Frontal cortex (tissue), 3 donors: ENCODE measurements at regions not wholly inside any gene's neighbourhood (a gene's known extent, or its start where the extent isn't known, plus 50 kb on each side); places are given as distances from the start of the nearest gene placed in this dataset.
A peak's percentile ranks its signal among the peaks of the same experiment; 100 is the strongest.

Experiments used
- DNase-seq, 2 donors: peaks; one replicate each; pipeline ENCODE4 v3.0.0; 2012; ENCODE audit warnings: low spot score in 2 of 2
- FAIRE-seq: peaks from 2 replicates; lab custom pipeline; 2012; peaks lifted over from hg19 to GRCh38; lab: Jason Lieb, UNC
- donor health status: control.
- donor health status: control.
- donor health status: control.

- DNase-seq (no peak), FAIRE-seq (no peak)
These were observed 251.7 kb downstream of the VGLL3 start for GRCh38 chr3:86739244-86739643.

- no peak for FAIRE-seq
These were observed 252.3 kb downstream of the VGLL3 start for GRCh38 chr3:86738684-86739083.

GRCh38 chr3:86737517-86737916 lies 253.4 kb downstream of the VGLL3 start:
- no peak for DNase-seq
- no peak for FAIRE-seq

More at GRCh38 chr3:86738684-86739083, 252.3 kb downstream of the VGLL3 start:
- DNase-seq = no peak

- FAIRE-seq (no peak), DNase-seq (no peak)
These were observed 257.7 kb downstream of the VGLL3 start for GRCh38 chr3:86733257-86733656.

GRCh38 chr3:86731501-86731901 lies 259.4 kb downstream of the VGLL3 start:
- DNase-seq = no peak
- FAIRE-seq = no peak

DNA sequence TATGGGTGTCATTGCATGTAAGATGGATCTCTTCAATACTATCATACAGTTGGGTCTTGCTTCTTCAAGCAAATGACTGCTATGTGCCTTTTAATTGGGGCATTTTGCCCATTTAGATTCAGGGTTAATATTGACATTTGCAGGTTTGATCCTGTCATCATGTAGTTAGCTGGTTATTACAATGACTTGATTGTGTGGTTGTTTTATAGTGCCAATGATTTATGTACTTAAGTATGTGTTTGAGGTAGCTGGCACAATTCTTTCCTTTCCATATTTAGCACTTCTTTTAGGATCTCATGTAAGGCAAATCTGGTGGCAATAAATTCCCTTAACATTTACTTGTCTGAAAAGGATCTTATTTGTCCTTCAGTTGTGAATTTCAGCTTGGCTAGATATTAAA lies 267.5 kb downstream of the VGLL3 start:
- no peak for DNase-seq
- FAIRE-seq = no peak

- no peak for FAIRE-seq
- DNase-seq = no peak
These were observed 279.3 kb downstream of the VGLL3 start for GRCh38 chr3:86711634-86712033.

DNA sequence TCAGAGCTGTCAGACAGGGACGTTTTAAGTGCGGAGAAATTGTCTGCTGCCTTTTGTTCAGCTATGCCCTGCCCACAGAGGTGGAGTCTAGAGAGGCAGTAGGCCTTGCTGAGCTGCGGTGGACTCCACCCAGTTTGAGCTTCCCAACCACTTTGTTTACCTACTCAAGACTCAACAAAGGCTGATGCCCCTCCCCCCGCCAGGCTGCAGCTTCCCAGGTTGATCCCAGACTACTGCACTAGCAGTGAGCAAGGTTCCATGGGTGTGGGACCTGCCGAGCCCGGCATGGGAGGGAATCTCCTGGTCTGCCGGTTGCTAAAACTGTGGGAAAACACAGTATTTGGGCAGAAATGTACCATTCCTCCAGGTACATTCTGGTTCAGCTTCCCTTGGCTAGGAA lies 282.1 kb downstream of the VGLL3 start:
- DNase-seq (no peak), FAIRE-seq (no peak)

DNA sequence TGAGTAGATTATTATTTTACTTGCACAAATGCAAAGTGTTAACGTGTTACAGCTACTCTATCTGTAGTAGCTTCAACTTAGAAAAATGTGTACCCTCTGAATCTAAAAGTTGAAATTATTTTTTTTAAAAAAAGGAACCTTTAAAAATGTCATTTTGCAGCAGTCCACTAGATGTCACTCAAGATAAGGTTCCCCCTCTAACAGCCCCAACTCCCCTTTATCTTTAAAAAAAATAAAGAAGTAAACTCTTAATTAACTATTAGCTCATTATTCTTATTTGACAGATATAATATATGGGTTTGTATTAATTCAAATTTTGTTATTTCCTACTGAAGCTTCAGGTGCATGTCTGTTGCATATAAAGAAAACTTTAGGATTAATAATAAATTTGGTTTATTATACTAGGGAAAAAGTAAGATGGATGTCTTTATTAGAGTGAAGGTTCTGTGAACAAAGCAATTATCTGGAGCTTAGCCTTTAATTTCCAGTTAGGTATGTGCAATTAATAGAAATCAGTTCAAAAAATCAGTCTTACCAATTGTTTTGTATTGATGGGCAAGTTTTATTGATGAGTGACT lies 288.5 kb downstream of the VGLL3 start:
- FAIRE-seq = peak; percentile 81
- no peak for DNase-seq

- FAIRE-seq = no peak
- no peak for DNase-seq
These were observed 295.2 kb downstream of the VGLL3 start for GRCh38 chr3:86695752-86696151.

DNA sequence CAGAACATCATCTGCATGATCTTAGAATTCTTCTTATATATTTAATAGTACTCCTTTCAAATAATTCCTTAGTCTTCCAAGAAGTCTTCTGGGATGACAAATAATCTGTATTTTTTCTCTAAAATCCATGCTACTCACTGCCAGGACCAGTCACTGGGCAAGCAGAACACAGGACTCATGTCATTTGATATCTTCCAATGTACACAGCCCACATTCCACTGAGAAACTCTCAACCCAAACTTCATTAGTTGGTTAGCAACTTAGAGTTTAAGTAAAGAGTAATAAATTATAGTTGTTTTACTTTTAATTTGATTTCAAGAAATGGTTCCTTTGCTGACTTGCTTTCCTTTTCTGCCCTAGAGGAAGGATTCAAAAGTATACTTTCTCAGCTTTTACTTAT lies 317.0 kb downstream of the VGLL3 start:
- DNase-seq (no peak), FAIRE-seq (no peak)

GRCh38 chr3:86661817-86662216 lies 329.1 kb downstream of the VGLL3 start:
- DNase-seq (no peak), FAIRE-seq (no peak)

GRCh38 chr3:86658876-86659275 lies 332.1 kb downstream of the VGLL3 start:
- no peak for DNase-seq
- FAIRE-seq = no peak

DNA sequence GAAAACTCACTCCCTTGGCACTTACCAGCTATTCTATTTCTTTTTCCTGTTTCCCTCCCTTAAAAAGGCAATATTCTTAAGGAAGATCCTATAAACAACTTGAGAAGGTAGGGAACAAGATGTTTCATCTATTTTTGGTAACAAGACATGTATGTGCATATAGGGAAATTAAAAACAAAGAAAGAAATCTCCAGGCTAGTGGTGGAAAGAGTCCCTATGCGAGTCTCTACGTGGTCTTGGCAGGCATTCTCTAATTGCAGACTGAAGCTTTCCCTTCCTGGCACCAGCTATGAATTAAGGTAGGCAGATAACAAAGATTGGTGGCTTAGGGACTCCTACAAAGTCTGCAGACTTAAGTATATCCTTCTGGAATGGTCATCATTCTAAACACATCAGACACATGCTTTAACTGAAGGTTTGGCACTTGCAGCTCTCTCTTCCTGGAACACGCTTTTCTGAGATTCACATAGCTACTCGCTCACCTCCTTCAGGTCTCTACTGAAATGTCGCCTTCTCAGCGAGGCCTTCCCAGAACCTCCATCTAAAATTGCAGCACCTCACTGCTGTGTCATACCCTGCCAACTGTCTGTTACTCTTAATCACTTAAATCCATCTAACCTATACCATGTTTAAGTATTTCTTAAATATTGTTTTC lies 336.0 kb downstream of the VGLL3 start:
- no peak for DNase-seq
- FAIRE-seq = no peak

DNA sequence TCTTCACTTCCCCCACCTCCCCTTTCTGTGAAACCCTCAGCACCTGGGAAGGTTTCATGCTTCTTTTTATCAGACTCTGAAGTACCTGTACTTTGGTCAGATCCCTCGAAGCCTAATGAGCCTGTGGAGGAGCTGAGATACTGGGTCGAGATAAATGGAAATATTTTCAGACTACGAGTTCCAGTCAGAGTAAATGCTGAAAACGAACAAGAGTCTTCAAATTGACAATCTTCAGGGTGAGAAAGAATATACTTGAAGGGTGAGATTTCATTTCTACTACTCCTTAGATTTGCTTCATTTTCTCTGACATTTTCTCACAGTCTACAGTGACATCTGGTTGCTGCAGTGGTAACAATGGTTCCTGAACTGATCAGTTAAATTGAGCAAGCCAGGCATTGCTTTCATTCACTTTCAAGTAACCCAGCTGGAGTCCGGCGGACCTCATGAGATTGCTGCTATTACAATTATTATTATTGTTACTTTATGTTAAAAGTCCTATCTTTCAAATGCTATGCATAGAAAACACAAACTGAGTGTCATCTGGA lies 337.2 kb downstream of the VGLL3 start:
- FAIRE-seq (no peak), DNase-seq (no peak)

DNA sequence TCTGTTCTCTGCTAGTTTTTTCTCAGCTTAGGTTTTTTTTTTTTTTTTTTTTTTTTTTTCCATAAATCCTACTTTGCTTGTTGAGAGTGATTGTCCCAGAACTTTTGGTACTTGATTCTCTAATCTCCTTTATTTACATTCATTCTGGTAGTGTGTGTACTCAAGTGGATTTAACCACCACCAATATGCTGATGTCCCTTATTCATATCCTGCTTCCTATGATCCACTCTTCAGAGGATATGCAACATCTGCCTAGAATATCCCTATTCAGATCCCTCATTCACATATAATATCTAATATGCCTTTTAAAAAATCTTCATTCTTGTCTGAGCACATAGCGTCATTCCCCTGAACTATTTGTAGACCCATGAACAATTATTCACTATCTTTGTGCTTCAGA lies 342.9 kb downstream of the VGLL3 start:
- FAIRE-seq = no peak
- no peak for DNase-seq

DNA sequence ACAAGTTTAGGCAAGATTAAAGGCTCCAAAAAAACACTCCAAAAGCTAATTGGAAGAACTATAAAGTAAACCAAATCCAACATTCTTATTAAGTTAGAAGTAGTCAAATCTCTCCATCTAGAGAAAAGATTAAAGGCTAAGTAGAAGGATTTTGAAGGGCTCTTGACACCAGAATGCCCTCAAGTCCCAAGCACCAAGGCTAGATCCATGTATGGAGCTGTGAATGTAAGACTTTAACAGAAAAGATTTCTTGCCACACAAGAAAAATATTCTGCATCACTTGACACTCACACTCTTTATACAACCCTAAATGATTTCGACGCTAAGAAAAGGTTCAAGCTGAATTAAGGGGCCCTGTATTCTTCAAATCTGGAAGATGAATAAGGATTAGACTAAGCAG lies 345.2 kb downstream of the VGLL3 start:
- DNase-seq (no peak), FAIRE-seq (no peak)

DNA sequence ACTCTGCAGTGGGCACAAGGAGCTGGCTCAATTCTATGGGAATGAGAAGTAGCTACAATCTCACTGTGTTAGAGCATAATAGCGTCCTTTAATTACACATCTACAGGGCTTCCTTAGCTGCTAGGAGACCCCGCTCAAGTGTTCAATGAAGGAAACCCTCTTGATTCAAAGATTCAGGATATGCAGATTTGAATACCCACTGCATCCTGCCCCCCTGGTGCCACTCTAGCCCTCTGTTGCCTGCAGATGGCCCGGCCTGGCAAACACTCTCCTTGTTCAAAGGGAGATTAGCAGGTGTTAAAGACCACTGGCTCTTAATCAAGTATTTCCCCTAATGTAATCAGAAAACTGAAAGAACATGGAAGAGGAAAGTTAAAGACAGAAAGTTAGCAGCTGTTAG lies 356.6 kb downstream of the VGLL3 start:
- DNase-seq = no peak
- no peak for FAIRE-seq

GRCh38 chr3:86629511-86629910 lies 361.4 kb downstream of the VGLL3 start:
- FAIRE-seq = no peak
- no peak for DNase-seq

GRCh38 chr3:86624192-86624591 lies 366.8 kb downstream of the VGLL3 start:
- FAIRE-seq (no peak), DNase-seq (no peak)

DNA sequence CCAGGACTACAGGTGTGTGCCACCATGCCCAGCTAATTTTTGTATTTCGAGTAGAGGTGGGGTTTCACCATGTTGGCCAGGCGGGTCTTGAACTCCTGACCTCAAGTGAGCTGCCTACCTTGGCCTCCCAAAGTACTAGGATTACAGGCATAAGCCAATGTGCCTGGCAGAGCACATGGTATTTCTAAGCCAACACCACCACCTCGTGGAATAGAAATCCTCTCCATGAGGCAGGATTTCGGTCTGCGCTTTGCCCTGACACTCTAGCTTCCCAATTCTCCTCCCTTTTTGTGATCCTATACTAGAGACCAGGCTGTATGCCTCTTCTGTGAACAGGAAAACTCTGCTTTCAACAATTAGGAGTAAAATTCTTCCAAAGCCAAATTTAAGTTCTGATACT lies 372.2 kb downstream of the VGLL3 start:
- FAIRE-seq (no peak), DNase-seq (no peak)

DNA sequence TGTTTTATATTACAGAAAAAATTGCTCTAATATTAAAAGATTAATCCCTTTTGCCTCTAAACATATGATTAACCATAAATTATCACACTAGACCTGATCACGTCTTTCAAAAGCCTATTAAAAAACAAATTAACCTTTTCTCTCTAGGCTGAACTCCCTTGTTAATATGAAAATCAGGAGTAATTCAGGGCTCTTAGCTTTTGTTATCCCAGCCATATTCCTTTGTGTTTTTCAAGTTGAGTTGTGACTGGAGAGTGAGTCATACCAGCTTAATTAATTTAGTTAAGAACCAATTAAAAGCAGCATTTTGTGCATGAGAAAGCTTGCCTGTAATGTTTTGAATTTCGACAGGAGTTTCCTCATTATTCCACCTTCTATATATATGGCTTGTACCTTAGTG lies 385.8 kb downstream of the VGLL3 start:
- no peak for FAIRE-seq

More for the DNA sequence above, 385.8 kb downstream of the VGLL3 start:
- no peak for DNase-seq
